ENCODE measurements at regions not wholly inside any gene's neighbourhood (a gene's known extent, or its start where the extent isn't known, plus 50 kb on each side); places are given as distances from the start of the nearest gene placed in this dataset.

GRCh38 chr17:20774472-20775135 lies 195.1 kb downstream of the CDRT15L2 start:
- TF ChIP-seq POLR2A (IDR thresholded peaks at IDR 0.05; ENCODE audit: low read depth) (no peak), EP300 (IDR thresholded peaks at IDR 0.05) (no peak)

Measured in esophagus muscularis mucosa (tissue), 2 donors.